GM19438 (cell line): ENCODE measurements at regions not wholly inside any gene's neighbourhood (a gene's known extent, or its start where the extent isn't known, plus 50 kb on each side); places are given as distances from the start of the nearest gene placed in this dataset.

Experiments used
- ATAC-seq: cut with Tn5 transposase; IDR thresholded peaks from one replicate; pipeline ENCODE4 v1.9.1; 2021; ENCODE audit warnings: low read depth; ENCODE audit not compliant: unreplicated experiment

DNA sequence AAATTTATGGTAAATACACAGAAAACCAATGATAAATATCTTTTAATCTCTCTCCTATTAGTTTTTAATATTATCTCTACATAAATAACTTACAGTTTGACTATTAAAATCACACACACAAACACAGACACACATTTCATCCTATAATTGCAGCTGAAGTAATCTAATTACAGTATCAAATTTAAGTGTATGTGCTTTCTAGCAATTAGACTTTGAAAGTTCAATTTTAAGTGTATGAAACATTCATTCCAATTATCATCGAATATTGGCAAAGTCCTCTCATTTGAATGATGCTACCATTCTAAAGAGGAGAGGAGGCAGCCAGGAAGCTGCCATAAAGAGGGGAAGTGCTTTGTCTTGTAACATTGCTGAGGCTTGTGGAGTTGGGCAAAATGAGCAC lies 221.2 kb upstream of the PABPC4L start:
- no peak for ATAC-seq

DNA sequence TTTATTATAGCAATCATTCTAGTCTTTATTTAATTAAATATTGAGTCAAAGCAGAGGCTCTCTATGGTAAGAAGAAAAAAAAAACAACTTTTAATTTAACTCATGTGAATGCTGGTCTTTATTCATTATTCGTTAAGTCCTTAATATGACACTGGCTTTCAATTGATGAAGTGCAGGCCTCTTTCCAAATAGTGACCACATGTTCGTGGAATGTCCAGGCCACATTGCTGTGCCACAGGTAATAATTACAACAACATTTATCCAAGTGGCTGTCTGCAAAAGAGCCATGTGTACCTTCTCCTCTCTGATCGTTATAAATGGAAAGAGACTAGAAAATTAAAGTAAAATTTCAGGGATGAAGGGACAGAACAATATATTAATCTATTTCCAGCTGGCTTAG lies 220.1 kb upstream of the PABPC4L start:
- ATAC-seq: no peak

- no peak for ATAC-seq
Measured at GRCh38 chr4:134408897-134409296, 207.3 kb upstream of the PABPC4L start.

- ATAC-seq: no peak
Measured at GRCh38 chr4:134401798-134402197, 200.2 kb upstream of the PABPC4L start.

DNA sequence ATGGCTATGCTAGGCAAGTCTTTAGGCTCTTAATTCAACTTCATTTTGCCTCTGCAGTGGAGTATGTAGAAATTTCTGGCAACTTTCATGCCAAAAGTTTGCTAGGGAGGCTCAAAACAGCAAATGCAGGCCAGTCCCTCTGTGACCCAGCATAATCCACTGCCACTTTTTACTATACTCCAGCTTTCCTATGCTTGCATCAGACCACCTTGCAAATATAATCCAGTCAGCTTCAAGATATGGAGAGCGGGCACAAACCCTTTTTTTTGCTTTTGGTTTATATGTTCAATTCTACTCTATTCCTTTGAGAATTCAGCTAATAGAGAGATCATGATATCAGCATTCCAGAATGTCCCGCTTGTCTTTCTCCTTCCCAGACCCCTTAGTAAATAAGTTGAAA lies 192.0 kb upstream of the PABPC4L start:
- ATAC-seq: no peak

- no peak for ATAC-seq
Measured at GRCh38 chr4:134390319-134390718, 188.7 kb upstream of the PABPC4L start.

DNA sequence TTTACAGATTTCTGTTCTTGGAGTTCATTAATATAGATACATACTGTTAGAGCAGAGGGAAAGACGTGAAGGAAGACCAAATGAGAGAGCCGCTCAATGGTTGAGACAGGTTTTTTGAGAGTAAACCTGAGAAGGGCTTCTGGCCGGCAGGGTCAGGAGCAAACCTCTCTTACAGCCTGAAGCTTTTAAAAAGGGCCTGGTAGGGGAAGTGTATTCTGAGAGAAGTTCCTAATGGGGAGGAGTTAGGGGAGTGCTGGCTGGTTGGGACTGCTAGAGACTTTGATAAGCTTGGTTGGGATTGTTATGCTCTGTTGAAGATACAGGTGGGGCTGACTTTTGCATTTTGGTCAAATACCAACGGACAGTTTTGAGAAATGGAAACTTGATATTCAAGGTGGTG lies 186.8 kb upstream of the PABPC4L start:
- no peak for ATAC-seq

- no peak for ATAC-seq
Measured at GRCh38 chr4:134382478-134383227, 181.1 kb upstream of the PABPC4L start.

DNA sequence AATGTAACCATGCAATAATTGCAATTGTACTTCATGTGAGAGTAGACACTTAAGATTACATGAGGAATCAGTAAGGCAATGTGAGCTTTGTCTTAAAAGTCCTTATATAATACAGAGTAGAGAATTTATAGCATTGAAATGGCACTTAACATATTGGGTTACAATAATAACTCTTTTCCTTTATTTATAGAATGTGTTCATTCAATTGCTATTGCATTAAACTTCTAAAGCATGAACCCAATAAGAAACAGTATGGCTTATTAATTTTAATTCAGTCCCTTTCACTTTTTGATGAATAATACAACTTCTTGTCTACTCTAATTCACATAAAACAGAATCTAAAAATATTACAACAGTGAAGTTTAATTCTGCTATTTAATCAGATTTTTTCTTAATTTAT lies 174.2 kb upstream of the PABPC4L start:
- no peak for ATAC-seq

GRCh38 chr4:134365852-134366251 lies 164.3 kb upstream of the PABPC4L start:
- no peak for ATAC-seq

GRCh38 chr4:134364928-134365327 lies 163.3 kb upstream of the PABPC4L start:
- no peak for ATAC-seq

- no peak for ATAC-seq
Measured at GRCh38 chr4:134345244-134345643, 143.7 kb upstream of the PABPC4L start.

GRCh38 chr4:134343656-134344055 lies 142.1 kb upstream of the PABPC4L start:
- no peak for ATAC-seq

DNA sequence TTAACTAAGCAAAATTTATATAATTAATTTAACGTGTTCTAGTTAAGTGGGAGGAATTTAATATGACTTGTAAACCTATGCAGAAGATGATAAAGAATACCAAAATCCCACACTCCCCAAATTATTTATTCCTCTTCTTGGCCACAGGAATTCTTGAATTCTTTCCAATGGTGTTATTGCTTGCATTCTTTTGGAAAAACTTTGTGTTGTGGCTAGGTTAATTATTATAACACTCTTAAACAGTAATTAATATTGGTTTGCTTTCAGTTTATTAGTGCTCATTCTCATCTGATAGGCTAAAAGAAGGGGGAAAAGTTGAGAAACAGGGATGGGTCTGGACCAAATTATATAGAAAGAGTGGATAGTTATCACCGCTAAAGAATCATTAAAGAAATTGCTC lies 141.5 kb upstream of the PABPC4L start:
- no peak for ATAC-seq

- no peak for ATAC-seq
Measured at GRCh38 chr4:134337574-134337973, 136.0 kb upstream of the PABPC4L start.

DNA sequence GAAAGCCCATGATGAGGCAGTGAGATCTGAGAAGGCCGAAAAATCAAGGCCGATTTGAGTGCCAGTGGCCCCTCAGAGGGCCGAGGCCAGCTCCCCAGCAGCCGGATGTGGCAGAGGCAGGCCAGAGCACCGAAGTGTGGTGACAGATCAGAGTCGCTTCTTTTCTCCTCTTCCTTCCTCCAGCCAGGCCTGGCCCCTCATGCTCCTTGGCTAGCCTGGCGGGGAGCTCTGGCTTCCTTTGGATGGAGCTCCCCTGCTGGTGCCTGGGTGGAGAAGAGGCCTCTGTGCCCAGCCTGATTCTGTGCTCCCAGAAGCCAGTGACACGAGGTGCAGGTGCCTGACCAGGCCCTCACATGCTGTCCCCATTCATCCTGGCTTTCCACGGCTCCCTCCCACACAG lies 127.2 kb upstream of the PABPC4L start:
- ATAC-seq: no peak

- no peak for ATAC-seq
Measured at GRCh38 chr4:134327274-134328122, 125.9 kb upstream of the PABPC4L start.

- no peak for ATAC-seq
Measured at GRCh38 chr4:134326866-134327265, 125.3 kb upstream of the PABPC4L start.

DNA sequence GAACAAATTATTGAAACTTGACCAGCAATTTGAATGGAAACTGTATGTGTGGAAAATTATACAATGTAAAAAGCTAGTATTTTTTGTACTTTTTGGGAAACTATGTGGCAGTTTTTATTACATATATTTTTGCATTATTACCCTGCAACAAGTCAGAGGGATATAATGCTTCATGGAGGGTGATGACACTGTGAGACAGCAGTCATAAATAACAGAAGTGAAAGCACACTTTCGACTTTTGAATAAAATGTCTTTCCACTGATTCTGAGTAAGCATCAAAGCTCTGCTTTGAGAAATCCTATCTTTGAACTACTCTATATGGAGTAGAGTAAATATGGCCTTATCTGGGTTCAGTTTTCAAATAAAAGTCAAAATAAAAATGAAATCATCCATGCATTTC lies 122.6 kb upstream of the PABPC4L start:
- no peak for ATAC-seq

- ATAC-seq: no peak
Measured at GRCh38 chr4:134320048-134320447, 118.5 kb upstream of the PABPC4L start.

DNA sequence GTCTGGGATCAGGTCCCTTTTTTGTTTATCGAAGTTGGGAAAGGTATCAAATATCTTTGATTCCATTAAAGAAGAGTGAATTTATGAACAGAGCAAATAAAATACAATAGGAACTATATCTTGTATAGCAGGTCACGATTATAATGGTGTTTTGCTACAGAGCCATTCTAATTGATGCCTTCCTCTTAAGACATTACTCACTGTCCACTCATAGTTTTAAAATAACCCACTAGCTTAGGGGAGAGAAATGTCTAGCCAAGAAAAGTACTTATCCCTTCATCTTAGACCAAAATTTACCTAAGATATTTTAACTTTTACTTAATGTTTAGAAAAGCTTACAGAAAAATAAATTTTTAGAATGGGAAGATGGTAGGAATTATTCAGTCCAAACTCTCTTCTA lies 112.0 kb upstream of the PABPC4L start:
- ATAC-seq: no peak

DNA sequence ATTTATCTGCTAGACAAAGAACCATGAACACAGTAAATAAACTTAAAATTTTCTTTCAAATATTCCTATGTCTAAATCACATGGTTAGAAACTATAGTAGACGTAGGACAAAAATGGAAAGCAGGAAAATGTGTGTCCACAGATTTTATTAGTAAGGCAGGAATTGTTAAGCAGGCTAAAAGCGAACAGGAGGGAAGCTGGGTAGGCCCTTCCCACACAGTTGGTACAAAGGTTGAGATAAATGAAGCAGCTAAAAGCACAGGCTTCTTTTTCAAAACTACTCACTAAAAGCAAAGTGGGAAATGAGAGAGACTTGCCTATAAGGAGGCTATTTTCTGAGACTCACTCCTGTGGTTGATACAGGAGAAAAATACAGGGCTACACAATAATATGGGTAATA lies 108.1 kb upstream of the PABPC4L start:
- ATAC-seq: no peak
